HG03378 (cell line): ENCODE measurements at regions not wholly inside any gene's neighbourhood (a gene's known extent, or its start where the extent isn't known, plus 50 kb on each side); places are given as distances from the start of the nearest gene placed in this dataset.
"Not testable (repeated sequence)": the region's sequence is repeated elsewhere in the genome, so short reads cannot be mapped to it uniquely, and the experiment has no call there.

ENCODE experiments used
- ATAC-seq: cut with Tn5 transposase; IDR thresholded peaks from one replicate; pipeline ENCODE4 v1.9.1; 2021; ENCODE audit warnings: mild to moderate bottlenecking, moderate library complexity; ENCODE audit not compliant: unreplicated experiment

DNA sequence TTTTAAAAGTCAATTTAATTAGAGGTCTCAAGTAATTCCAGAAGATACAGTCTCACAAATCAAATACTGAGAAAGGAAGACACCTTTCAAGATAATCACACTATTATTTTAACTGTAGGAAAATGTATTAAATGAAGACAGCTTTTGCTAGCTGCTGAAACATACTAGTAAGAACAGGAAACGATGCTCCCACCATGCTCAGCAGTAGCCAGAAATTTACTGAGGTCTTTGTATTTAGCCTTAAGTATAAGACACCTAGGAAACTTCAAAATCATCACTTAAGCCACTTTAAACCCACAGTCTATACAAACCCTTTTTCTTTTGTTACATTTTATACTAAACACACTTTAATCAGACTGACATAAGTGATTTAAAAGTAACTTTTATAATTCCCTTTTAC lies 72.7 kb upstream of the NPIPB12 start:
- not testable (repeated sequence) for ATAC-seq

DNA sequence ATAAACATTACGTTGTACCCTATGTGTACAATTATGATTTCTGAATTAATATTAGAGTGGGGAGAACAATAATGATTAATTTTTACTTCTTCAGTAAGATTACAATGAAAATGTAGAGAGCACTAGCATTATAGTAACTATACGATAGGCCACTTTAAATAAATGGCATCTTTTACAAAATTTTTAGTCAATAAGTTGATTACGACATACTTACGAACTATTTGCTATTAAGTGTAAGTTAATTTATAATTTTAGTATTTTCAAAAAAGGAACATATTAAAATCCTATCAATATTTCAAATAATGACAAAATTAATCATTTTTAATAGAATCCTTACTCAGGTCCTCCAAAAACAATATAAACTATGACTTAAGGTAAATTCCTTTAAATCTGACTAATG lies 75.6 kb upstream of the NPIPB12 start:
- ATAC-seq, result not testable (repeated sequence)

DNA sequence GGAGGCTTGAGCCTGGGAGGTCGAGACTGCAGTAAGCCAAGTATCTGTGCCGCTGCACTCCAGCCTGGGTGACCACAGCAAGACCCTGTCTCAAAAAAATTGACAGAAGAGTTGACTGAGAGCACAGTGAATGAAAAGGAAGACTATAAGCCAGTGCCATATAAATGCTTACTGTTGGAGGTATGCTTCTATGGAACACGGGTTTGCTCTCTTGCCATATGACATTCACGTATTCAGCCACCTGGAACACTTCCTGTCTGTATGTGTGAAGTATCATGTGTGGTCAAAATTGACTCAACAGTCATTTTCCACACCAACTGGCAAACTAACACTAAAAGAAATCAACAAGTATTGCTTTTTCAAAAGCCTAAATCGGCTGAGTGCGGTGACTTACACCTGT lies 71.1 kb upstream of the SPN start:
- ATAC-seq, result not testable (repeated sequence)

DNA sequence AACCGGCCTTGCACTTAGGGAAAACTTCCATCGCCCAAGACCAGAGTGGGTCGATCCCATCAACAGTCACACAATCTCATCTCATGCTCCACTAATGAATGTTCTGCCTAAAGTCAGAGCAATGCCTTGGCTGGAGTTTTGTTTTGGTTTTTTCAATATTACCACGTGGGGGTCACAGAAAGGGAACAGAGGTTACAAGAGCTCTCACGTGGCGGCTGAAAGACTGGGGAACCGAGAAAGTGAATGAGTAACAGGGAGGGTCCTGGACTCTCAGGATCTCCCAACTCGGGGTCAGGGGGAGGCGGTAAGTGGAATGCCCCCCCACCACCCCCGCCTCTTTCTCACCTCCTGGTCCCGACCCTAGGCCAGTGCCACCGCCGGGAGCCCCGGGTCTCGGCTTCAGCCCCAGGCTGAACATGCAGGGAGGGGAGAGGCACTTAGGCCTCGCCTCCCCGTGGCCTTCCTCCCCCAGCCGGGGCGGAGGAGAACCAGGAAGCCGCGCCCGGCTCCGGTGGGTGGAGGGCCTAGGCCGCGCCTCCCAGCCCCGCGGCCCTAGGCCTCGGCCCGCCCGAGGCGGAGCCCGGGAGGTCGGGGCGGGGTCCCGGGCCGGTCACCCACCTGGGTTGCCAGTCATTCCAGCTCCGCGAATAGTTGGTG lies 68.7 kb upstream of the SPN start:
- ATAC-seq, result peak; percentile 26

DNA sequence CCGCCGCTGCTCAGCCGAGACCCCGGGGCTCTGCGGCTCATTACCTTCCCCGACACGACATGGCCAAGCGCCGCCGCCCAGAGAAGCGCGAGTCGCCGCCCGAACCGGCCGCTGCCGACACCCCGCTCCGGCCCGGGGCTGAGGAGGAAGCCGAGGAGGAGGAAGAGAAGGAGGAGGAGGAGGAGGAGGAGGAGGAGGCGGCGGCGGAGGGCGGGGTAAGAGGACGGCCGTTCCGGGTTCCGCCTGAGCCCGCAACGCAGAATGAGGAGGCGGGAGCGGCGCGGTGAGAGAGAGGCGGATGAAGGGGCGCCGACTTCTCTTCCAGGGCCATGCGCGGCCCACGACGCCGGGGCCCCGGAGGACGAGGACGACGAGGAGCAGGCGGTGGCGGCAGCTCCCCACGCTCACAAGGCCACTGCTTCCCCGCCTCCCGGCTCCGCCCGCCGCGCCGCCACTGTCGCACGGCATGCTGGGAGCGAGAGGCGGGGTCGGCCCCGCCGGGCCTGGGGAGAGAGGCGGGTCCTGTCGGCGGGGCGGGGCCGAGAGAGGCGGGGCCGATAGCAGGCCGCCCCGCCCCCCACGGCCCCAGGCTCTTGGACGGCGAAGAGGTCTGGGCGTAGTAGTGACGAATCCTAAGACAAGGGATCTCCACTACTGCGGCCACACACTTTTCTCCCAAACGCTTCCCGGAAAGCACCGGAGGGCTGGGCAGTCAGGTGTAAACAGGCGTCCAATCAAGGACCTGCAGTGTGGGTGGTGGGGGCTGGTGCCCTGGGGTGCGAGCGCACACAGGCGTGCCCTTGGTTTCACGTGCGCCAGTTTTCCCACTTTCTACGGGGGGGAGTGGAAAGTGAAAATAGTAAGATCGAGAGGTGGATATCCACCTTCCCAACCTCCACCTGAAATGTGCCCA lies 67.9 kb upstream of the SPN start:
- ATAC-seq, result peak; percentile 37

DNA sequence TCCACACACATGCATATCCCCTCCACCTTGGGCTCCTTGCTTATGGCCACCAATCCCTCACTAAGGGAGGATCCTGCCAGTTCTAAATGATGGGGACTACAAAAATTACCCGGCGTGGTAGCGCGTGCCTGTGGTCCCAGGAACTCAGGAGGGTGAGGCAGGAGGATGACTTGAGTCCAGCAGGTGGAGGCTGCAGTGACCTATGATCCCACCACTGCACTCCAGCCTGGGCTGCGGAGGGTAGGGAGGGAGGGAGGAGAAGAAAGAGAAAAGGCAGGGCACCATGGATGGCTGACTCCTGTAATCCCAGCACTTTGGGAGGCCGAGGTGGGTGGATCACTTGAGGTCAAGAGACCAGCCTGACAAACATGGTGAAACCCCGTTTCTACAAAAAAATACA lies 66.0 kb upstream of the SPN start:
- ATAC-seq, result not testable (repeated sequence)

DNA sequence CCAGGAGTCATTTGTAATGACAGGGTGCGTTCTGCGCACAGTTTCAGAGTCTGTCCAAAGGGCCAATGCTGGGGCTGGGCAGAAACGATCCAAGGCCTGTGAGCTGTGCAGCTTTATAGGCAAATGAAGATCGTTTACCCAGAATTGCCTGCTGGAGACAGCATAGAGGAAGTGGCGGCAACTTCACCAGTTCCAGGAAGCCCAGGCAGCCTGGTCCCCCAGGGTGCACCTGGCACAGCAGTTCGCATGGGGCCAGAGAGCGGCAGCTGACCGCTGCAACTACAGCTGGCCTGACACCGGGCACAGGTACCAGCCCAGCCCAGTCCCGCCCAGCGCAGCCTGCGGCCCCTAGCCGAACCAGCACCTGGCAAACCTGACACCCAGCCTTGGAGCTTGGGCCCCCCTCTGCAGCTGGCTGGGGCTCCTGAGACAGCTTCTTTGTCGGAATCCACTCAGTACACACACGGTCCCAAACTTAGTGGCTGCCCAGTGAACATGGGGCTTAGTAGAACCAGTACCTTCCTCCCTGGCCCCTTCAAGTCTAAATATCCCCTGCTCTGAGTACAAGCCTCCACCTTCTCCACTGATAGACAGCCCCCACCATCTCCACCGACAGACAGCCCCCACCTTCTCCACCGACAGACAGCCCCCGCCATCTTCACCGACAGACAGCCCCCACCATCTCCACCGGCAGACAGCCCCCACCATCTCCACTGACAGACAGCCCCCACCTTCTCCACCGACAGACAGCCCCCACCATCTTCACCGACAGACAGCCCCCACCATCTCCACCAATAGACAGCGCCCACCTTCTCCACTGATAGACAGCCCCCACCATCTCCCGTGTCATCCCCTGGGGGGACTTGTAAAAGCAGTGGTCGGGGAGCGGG lies 62.7 kb upstream of the SPN start:
- ATAC-seq, result peak; percentile 40

DNA sequence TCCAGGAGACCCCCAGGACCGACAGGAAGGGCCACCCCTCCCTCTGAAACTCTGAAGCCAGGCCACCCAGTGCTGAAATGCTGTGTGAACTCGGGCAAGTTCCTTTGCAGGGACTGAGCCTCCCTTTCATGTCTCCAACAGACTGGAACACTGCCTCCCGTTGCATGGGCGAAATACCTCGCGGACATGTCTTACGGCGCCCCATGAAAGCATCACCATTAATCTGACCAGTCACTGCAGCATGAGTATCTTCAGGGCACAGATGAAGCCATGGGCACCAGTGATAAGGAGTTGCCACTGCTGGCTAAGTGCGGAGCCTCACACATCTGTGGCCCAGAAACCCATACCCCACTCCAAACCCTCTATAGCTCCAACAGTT lies 60.8 kb upstream of the SPN start:
- ATAC-seq, result not testable (repeated sequence)

DNA sequence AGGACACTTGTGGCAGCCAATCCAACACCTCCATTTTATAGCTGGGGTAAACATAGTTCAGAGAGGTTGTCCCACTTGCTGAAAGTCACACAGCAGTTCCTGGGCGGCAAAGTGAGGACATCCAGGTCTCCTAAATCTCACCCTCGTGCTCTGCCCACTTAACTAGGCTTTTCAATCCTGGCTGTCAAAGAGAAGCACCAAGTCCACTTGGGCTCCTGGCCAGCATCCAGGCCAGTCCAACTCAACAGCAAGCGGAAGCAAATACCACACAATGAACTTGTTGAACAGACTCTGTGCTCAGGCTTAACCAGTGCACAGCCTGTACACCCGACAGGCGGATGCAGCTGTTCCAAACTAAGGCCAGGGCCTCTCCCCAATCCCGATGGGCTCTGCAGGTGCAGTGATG lies 60.4 kb upstream of the SPN start:
- ATAC-seq, result not testable (repeated sequence)

DNA sequence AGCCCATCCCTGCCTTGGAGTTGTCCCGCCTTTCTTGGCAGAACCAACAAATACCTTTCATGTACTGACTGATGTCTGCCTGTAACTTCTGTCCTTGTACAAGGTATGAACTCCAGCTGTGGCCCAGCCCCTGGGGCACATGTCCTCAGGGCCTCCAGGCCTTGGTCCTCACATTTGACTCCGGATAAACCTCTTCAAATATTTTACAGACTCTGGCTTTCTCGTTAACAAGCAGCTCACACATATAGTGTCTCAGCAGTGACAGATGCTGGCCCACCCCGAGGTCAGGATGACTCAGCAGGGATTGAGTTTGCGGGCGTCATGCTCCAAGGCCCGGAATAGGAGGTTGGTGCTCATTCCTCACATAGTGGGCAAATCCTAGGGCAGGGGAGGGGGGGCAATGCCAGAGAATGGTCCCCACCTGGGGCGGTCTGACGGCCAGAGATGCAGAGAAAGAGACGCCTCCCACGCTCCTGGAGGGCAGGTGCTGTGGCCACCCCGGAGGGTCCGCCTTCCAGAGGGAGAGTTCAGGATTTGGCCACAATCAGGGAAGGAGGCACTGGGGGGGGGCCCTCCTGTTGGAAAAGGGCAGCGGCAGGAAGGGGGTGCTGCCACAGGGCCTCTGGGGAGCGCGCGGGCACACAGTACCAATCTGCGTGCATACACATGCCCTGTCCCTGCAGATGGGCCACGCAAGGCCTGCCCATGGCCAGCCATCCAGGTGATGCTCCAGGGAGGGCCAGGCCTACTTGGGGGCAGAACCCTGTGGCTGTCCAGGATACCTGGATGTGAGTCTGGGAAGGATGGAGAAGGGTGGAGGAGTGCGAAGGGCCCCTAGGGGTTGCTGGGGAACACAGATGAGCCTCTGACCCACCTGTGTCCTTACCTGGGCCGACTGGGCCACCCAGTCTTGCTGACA lies 58.2 kb upstream of the SPN start:
- not testable (repeated sequence) for ATAC-seq

DNA sequence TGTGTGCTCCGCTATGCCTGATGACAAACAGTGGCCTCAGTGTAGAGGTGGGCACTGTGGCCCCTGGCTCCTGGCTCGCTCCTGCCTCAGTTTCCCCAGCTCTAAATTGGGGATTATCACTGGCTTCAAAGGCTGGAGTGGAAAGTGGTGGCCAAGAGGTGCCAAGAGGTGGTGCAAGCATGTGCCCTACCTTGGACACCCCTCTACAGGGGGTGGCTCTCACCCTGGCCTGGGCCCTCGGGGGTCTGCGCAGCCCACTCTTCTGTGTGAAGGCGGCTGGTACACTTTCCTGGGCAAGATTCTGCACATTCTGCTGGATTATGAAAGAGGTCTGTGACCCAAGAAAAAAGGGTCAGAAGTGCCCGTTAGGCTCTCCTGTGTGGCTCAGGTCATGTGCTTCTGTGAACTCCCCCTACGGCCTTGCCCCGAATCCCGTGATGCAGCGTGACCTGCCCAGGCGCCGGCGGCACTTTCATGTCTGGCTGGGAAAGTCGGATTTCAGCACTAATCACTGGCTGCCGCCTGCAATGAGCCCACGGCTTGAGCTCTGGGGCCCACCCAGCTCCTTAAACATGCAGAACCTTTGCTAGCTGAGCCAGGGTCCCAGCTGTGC lies 57.3 kb upstream of the SPN start:
- not testable (repeated sequence) for ATAC-seq

DNA sequence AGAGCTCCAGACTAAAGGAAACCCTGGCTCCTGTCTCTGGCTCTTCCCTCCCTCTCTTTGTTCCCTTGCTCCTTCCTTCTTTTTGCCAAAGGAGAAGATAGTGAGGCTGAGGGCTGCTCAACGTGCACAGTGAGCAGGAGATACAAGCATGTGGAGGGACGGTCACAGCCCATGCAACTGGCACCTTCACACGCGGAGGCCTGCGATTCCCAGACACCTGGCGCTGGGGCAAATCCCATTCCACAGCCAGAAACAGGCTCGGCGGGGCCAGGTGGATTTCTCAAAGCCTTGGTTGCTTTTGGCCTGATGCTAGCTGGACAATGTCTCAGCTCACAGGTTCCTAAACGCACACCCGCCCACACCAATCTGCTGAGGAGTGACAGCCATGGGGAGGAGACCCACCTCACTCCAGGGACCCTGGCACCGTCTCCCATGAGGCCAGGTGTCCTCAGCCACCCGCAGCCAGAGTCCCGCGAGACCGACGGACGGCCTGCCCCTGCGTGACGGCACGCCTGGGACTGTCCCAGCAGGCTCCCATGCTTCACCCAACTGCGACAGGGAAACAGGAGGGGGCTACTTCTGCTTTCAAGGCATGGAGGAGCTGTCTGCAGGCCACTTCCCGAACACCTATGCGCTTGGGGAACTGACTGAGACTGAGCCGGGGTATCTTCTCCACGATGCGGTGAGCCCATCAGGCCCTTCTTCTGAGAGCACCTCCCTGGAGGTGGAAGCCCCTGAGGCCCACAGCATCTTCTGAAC lies 56.2 kb upstream of the SPN start:
- not testable (repeated sequence) for ATAC-seq

DNA sequence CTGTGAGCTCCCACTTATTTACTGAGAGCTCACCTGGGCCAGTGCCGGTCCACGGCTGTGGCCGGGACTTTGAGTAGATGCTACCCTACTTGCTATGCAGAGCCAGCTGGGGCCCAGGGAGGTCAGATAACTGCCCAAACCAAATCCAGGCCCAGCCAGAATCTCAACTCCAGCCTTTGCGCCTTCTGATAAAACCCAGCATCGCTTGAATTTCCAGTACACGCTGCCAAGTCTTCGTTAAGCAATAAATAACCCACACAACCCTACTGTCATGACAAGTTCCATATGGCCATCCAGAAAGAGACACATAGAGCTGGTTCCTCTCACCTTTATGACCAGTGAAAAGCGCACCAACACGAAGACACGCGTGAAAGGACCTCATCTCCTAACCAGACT lies 55.6 kb upstream of the SPN start:
- not testable (repeated sequence) for ATAC-seq

DNA sequence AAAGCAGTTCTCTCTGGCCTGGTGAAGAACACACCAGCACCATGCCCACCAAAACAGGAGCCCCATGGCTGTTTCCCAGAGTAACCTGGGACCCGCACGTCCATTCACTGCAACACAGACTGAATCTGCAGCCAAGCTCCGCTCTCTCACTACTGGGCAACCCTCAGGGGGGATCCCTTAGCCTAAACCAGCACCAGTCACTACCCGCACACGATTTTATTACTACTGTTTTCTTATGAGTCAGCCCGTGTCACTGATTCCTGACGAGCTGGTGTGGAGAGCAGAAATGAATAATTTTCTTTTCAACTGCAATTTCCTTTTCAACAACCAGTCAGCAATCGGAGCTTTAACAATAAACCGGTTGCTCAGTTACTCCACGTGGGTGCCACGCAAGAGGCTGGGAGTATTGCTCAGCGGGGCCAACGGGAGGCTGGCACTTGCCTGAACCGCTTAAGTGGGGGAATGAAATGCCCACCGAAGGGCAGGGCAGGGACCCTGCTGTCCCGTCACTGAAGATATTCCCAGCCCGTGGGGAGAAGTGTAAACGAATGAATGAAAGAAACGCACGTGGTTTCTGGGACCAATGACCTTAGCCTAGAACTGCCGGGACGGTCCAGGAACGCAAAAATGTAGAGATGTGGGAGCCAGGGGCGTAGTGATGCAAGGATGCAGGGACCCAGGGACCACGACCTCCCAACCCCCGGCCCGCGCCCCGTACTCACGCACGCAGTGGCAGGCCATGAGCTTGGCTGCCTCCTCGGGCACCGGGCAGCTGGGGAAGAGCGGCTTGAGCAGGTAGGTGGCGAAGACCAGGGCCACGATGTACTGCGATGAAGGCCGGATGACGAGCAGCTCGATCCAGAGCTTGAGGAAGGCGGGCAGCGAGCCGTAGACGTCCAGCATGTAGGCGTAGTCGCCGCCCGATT lies 50.4 kb upstream of the SPN start:
- peak; percentile 43 for ATAC-seq
